HPDE6-E6E7 (cell line): ENCODE measurements at regions not wholly inside any gene's neighbourhood (a gene's known extent, or its start where the extent isn't known, plus 50 kb on each side); places are given as distances from the start of the nearest gene placed in this dataset.
"Not testable (repeated sequence)": the region's sequence is repeated elsewhere in the genome, so short reads cannot be mapped to it uniquely, and the experiment has no call there.

ENCODE experiments used
- DNase-seq: peaks from one replicate; pipeline ENCODE4 v3.0.0; 2011; ENCODE audit warnings: missing footprints; ENCODE audit errors: extremely low spot score

- DNase-seq, result no peak
These were observed 111.0 kb upstream of the ANKRD30BL start for GRCh38 chr2:132272713-132273112.

GRCh38 chr2:132273585-132273984, 111.8 kb upstream of the ANKRD30BL start:
- DNase-seq, result not testable (repeated sequence)

DNA sequence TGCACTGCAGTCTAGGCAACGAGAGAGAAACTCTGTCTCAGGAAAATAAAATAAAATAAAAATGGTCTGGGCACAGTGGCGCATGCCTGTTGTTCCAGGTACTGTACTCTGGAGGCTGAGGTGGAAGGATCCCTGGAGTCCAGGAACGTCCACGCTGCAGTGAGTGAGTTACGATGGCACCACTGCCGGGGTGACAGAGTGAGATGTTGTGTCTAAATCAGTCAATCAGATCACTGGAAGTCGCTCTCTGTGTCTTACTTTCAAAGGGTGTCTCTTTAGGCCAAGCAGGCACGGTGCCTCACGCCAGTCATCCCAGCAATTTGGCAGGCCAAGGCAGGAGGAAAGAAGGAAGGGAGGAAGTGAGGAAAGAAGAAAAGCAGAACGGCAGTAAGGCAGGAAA, 112.2 kb upstream of the ANKRD30BL start:
- no peak for DNase-seq

GRCh38 chr2:132275396-132275795, 113.6 kb upstream of the ANKRD30BL start:
- no peak for DNase-seq

- no peak for DNase-seq
These were observed 114.8 kb upstream of the ANKRD30BL start for GRCh38 chr2:132276571-132276981.

- DNase-seq, result no peak
These were observed 116.5 kb upstream of the ANKRD30BL start for GRCh38 chr2:132278267-132278666.

DNA sequence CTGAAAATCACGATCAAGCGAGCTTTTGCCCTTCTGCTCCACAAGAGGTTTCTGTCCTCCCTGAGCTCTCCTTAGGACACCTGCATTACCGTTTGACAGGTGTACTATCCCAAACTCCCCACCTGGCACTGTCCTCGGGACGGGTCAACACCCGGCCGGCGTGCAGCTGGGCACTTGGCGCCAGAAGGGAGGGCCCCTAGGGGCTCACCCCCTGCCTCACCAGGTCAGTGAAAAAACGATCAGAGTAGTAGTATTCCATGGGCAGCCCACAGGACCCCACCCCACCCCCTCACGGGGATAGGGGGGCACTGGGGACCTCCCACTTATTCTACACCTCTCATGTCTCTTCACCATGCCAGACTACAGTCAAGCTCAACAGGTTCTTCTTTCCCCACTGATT, 117.6 kb upstream of the ANKRD30BL start:
- no peak for DNase-seq

DNA sequence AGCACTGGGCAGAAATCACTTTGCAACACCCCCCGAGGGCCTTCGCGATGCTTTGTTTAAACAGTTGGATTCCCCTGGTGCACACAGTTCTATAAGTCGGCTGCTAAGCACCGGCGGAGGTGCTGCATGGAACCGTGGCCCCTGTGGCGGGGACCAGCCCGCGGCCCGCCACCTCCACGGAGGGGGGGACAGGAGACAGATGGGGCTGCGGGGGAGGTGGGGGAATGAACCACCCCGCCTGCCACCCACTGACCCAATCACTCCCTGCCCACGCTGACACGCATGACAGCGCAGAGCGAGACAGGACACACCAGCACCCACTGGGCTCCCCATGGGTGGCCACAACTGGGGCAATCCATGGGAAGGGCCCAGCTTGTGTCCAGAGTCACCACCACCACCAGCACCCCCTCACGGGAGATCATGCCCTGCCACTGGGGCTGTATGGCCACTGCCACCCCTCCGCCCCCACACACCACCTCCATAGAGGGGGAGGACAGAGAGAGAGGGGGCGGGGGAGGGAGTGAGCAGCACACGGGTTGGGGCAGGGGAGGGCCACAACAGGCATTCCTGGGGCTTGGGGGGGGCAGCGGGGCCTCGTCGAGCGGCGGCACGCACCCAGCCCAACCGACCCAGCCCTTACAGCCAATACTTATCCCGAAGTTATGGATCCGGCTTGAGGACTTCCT, 118.3 kb upstream of the ANKRD30BL start:
- DNase-seq, result no peak

- DNase-seq, result no peak
These were observed 119.2 kb upstream of the ANKRD30BL start for GRCh38 chr2:132280912-132281311.

DNA sequence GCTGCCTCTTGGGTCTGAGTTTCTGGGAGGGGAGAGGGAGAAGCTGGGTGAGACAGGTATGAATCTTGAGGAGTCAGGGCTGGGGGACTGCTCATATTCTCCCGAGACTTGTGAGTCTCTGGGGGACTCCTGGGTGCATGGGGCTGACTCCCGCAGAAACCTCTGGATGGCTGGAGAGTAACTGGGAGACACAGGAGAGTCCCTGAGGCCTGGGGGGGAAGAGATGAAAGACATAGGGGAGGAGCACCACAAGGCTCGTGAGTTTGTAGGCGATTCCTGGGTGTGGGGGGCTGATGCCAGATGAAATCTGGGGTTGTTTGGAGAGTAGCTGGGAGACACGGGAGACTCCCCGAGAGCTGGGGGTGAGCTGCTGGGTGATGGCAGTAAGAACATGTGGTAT, 120.4 kb upstream of the ANKRD30BL start:
- DNase-seq, result not testable (repeated sequence)

GRCh38 chr2:132282911-132283310, 121.2 kb upstream of the ANKRD30BL start:
- DNase-seq, result no peak

- DNase-seq, result not testable (repeated sequence)
These were observed 124.6 kb upstream of the ANKRD30BL start for GRCh38 chr2:132286289-132286911.

GRCh38 chr2:132287910-132288309, 126.2 kb upstream of the ANKRD30BL start:
- DNase-seq, result not testable (repeated sequence)

DNA sequence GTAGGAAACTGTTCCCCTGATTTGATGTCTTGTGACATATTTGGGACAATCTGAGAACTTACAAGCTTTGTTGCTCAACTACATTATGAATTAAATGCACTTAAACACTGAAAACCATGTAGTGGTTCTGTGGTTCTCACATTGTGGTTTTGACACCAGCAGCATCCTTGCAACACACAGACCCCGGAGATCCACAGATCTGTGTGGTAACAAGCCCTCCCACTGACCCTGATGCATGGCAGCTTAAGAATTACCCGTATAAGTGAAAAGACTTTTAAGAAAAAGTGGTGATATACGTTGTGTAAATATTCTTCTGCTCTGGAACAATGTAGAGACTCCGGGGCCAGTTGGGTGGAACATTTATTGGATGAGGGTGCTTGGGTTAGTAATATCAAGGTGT, 127.4 kb upstream of the ANKRD30BL start:
- DNase-seq, result not testable (repeated sequence)

GRCh38 chr2:132289812-132290211, 126.8 kb upstream of the GPR39 start:
- DNase-seq, result not testable (repeated sequence)

- not testable (repeated sequence) for DNase-seq
These were observed 115.8 kb upstream of the GPR39 start for GRCh38 chr2:132300592-132301378.

GRCh38 chr2:132304661-132305380, 111.8 kb upstream of the GPR39 start:
- DNase-seq, result peak; percentile 40

DNA sequence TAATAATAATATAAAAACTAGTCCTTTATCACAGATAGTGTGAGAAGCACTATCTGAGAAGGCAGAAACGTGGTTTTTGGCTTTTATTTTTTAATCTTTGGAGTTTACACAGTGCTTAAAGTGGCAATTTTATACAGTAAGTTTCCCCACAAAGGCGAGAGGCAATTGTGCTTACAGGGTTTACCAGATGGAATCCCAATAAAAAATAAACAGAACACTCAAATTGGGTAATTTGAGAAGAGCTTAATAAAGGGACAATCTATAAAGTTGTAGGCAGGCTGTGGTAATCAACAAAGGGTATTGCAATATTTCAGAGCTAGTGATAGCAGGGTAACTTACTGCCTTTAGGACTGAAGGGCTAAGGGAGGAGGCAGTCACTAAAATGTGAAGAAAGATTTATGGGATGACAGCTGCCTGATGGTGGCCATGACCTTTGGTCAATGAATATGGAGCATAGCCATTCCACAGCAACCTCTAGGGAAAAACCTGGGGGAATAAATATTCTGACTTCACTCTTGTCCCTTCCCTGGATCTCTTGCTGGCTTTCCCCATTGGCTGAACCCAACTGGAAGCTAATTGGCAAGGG, 108.9 kb upstream of the GPR39 start:
- DNase-seq, result not testable (repeated sequence)

DNA sequence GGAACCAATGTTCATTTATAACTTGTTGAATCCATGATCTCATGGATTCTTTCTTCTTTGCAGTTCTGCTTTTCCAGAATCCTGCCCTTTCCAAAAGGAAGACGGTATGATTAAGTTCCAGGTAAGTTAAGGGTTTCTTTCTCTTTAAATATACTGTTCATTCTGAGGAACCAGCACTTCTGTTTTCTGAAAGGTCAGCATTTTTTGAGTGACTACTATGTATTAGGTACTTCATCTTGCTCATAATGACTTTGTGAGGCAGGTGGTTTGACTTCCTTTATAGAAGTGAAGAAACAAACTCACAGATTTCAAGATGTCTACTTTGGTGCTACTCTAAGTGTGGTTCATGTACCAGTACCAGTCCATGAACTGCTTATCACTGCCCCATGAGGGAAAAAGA, 107.4 kb upstream of the GPR39 start:
- DNase-seq, result not testable (repeated sequence)

GRCh38 chr2:132315546-132315945, 101.1 kb upstream of the GPR39 start:
- DNase-seq, result not testable (repeated sequence)

DNA sequence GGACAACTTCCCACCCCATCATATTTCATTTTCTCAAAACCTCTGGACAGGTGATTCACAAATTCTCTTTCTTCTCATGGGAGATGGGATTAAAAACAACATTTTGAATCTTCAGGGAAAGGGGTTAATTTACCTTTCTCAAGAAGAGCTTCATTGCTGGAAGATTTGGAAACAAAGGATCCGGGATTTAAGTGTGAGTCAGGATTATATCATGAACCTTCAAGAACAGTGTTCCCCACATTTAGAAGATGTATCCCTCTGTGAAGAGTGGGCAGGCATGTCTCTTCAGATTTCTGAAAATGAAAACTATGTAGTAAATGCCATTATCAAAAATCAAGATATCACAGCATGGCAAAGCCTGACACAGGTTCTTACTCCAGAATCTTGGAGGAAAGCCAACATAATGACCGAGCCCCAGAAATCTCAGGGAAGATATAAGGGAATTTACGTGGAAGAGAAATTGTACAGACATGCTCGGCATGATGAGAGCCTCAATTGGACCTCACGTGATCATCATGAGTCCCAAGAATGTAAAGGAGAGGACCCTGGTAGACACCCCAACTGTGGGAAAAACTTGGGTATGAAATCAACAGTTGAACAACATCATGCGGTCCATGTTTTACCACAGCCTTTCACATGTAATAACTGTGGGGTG, 99.5 kb upstream of the GPR39 start:
- not testable (repeated sequence) for DNase-seq
